Astrocyte of the cerebellum (primary cell): ENCODE measurements at regions not wholly inside any gene's neighbourhood (a gene's known extent, or its start where the extent isn't known, plus 50 kb on each side); places are given as distances from the start of the nearest gene placed in this dataset.
"Not testable (repeated sequence)": the region's sequence is repeated elsewhere in the genome, so short reads cannot be mapped to it uniquely, and the experiment has no call there.

Source experiments
- DNase-seq: peaks from one replicate; pipeline ENCODE4 v3.0.0-alpha.2; 2011; ENCODE audit warnings: low read depth
- H3K4me3 ChIP-seq: 2 replicates; pipeline ENCODE4 v1.5.1; 2011; ENCODE audit warnings: mild to moderate bottlenecking, low read depth, low read length, moderate library complexity
- in situ Hi-C: cut with HindIII; loops from 2 replicates; pipeline ENCODE4 v1.10.0; 2017; ENCODE audit warnings: low sequenced_read_pairs
- TF ChIP-seq, protein P1 (sequence below): IDR thresholded peaks from 2 replicates; pipeline ENCODE4 v1.5.1; 2012; ENCODE audit warnings: low read length, low read depth, moderate library complexity, mild to moderate bottlenecking; ENCODE audit errors: missing control alignments

DNA sequence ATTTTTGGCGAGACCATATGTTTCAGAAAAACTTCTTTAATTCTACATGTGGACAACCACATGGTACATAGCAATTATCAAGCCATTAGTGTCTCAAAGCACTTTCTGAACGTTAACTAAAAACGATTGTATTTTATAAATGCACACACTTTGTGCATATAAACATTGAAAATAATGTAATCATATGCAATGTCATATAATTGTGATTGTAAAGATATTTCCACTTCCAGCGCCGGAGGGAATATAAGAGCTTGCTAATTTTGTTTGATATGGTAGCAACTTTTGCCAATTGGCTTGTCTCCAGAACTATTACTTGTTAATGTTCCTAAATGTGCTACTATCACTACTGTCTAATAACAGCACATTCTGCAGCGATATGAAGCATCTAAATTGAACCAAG lies 162.3 kb upstream of the SMIM31 start:
- no peak overlapping the region for H3K4me3 ChIP-seq
- in situ Hi-C loops: no loop called here
- TF ChIP-seq, protein P1, sequence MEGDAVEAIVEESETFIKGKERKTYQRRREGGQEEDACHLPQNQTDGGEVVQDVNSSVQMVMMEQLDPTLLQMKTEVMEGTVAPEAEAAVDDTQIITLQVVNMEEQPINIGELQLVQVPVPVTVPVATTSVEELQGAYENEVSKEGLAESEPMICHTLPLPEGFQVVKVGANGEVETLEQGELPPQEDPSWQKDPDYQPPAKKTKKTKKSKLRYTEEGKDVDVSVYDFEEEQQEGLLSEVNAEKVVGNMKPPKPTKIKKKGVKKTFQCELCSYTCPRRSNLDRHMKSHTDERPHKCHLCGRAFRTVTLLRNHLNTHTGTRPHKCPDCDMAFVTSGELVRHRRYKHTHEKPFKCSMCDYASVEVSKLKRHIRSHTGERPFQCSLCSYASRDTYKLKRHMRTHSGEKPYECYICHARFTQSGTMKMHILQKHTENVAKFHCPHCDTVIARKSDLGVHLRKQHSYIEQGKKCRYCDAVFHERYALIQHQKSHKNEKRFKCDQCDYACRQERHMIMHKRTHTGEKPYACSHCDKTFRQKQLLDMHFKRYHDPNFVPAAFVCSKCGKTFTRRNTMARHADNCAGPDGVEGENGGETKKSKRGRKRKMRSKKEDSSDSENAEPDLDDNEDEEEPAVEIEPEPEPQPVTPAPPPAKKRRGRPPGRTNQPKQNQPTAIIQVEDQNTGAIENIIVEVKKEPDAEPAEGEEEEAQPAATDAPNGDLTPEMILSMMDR: no peak
- no peak for DNase-seq

DNA sequence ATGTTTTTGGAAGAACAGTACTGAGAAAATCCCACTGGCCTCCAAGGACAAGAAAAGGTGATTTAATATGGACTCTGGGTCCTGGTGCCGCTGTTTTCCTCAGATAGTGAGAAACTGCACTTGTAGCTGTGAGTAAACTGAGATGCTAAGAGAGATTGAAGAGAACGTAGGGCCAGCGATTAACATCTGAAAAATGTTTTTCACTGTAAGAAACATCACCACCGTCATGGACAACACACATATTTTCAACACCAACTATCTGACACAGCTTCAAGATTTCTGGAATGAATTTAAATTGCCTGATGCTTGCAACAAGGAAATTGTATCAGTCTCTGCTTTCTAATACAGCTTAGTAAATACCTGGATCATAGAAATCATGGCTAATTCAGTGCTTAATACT lies 158.2 kb upstream of the SMIM31 start:
- no peak overlapping the region for H3K4me3 ChIP-seq
- in situ Hi-C loops: no loop called here
- DNase-seq: no peak
- TF ChIP-seq, protein P1: no peak

DNA sequence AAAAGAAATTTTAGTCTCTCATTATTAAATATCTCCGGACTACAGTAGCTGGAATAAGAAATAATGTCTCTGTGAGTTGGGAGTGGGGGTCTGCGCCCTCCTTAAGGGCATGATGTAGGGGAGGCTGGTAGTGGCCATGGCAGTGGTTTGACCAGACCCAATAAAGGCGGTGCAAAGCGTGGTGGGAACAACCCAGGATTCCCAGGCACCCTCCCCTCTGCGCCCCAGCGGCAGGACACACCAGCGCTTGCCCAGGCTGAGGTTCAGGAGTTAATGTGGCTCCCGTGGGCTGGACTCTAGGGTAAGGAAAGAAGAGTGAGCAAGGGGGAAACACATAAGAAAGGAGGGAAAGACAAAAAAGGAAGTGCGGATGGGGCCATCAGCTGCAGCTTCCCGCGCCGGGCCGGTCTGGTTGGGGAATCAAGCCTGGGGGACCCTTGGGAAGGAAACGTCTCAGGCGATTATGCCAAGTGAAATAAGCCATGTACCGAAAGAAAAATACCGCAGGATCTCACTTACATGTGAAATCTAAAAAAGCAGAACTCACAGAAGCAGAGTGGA lies 157.5 kb upstream of the SMIM31 start:
- DNase-seq: no peak
- no peak overlapping the region for H3K4me3 ChIP-seq
- TF ChIP-seq, protein P1: no peak
- in situ Hi-C loops: no loop called here

DNA sequence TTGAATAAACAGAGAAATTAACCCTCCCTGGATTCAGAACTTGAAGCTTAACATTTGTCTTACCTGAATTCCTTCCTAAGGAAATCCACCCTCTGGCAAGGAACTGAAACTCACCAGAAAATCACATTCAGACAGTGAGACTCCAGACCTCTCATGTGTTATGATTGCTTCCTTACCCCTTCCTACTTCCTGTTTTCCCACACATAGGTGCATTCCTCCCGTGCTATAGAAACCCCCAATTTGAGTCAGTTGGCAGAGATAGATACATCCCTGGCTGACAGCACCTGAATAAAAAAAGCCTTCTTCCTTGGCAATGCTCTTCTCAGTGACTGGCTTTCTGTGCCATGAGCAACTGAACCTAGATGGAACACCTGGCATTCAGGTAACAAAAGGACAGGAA lies 157.0 kb upstream of the SMIM31 start:
- TF ChIP-seq, protein P1: no peak
- in situ Hi-C loops: no loop called here
- no peak overlapping the region for H3K4me3 ChIP-seq
- DNase-seq: no peak

DNA sequence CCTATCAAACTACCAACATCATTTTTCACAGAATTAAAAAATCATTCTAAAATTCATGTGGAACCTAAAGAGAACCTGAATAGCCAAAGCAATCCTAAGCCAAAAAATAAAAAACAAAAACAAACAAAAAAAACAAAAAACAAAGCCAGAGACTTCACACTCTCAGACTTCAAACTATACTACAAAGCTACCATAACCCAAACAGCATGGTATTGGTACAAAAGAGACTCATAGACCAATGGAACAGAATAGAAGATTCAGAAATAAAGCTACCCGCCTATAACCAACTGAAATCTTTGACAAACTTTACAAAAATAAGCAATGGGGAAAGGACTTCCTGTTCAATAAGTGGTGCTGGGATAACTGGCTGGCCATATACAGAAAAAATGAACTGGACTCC lies 152.3 kb upstream of the SMIM31 start:
- no peak overlapping the region for H3K4me3 ChIP-seq
- TF ChIP-seq, protein P1: no peak
- no peak for DNase-seq
- in situ Hi-C loops: no loop called here

DNA sequence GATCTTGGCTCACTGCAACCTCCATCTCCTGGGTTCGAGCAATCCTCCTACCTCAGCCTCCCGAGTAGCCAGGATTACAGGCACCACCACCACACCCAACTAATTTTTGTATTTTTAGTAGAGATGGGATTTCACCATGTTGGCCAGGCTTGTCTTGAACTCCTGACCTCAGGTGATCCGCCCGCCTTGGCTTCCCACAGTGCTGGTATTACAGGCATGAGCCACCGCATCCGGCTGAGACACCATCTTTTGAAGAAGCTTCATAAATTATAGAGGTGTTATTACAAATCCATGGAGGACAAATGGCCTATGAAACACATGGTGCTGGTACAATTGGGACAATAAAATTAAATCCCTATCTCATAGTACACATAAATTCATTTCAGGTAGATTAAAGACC lies 148.1 kb upstream of the SMIM31 start:
- H3K4me3 ChIP-seq, in situ Hi-C loops, DNase-seq: not testable (repeated sequence)

DNA sequence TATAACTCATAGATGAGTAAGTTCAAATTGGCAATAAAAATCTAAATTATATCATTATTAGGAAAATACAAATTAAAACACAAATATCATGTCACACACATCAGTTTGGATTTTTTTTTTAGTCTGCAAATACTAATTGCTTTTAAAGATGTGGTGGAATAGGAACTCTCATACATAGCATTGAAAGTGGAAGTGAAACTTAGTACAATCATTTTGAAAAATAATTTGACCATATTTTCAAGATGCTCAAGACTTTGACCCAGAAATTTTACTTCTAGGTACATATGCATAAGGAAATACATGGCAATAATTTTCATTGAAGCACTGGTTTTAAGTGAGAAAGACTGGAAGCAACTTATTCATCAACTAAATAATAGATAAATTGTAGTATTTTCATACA lies 147.5 kb upstream of the SMIM31 start:
- in situ Hi-C loops: no loop called here
- no peak for DNase-seq
- H3K4me3 ChIP-seq: no peak overlapping the region
- TF ChIP-seq, protein P1: no peak
